Astrocyte (in vitro differentiated cells and primary cell): ENCODE measurements at regions not wholly inside any gene's neighbourhood (a gene's known extent, or its start where the extent isn't known, plus 50 kb on each side); places are given as distances from the start of the nearest gene placed in this dataset.

Experiments used
- DNase-seq: peaks from one replicate; pipeline ENCODE4 v3.0.0-alpha.2; 2010; ENCODE audit warnings: low read depth
- FAIRE-seq: peaks from 2 replicates; lab custom pipeline; 2011; peaks lifted over from hg19 to GRCh38; lab: Jason Lieb, UNC
- H2AFZ ChIP-seq: 2 replicates; pipeline ENCODE4 v1.6.0; 2012; ENCODE audit warnings: low read depth, low read length, inconsistent platforms
- H3K27ac ChIP-seq: 2 replicates; pipeline ENCODE4 v1.5.1; 2011; ENCODE audit warnings: low read depth, low read length, inconsistent platforms
- H3K27me3 ChIP-seq: 2 replicates; pipeline ENCODE4 v1.6.0; 2011; ENCODE audit warnings: low read length, inconsistent platforms; ENCODE audit not compliant: insufficient read depth
- H3K36me3 ChIP-seq: 2 replicates; pipeline ENCODE4 v1.5.1; 2011; ENCODE audit warnings: low read length, inconsistent platforms; ENCODE audit not compliant: insufficient read depth
- H3K4me1 ChIP-seq: 2 replicates; pipeline ENCODE4 v1.5.1; 2011; ENCODE audit warnings: low read length, inconsistent platforms; ENCODE audit not compliant: insufficient read depth
- H3K4me2 ChIP-seq: 2 replicates; pipeline ENCODE4 v1.6.0; 2012; ENCODE audit warnings: low read length, inconsistent platforms
- H3K4me3 ChIP-seq: 2 replicates; pipeline ENCODE4 v1.5.1; 2011; ENCODE audit warnings: low read depth, mild to moderate bottlenecking, low read length, inconsistent platforms; ENCODE audit not compliant: insufficient read depth
- H3K79me2 ChIP-seq: 2 replicates; pipeline ENCODE4 v1.6.0; 2012; ENCODE audit warnings: mild to moderate bottlenecking, low read length, inconsistent platforms; ENCODE audit not compliant: insufficient read depth
- H3K9ac ChIP-seq: 2 replicates; pipeline ENCODE4 v1.6.0; 2012; ENCODE audit warnings: mild to moderate bottlenecking, low read length, inconsistent platforms
- H3K9me3 ChIP-seq: 2 replicates; pipeline ENCODE4 v1.5.1; 2012; ENCODE audit warnings: low read depth, mild to moderate bottlenecking, low read length, inconsistent platforms; ENCODE audit not compliant: insufficient read depth
- H4K20me1 ChIP-seq: 2 replicates; pipeline ENCODE4 v1.6.0; 2012; ENCODE audit warnings: low read length, inconsistent platforms; ENCODE audit not compliant: insufficient read depth
- H3K27ac Mint-ChIP-seq: one replicate; pipeline ENCODE4 v1.8.0; 2021; ENCODE audit warnings: mild to moderate bottlenecking, mixed read lengths; ENCODE audit not compliant: unreplicated experiment
- H3K27me3 Mint-ChIP-seq: one replicate; pipeline ENCODE4 v1.8.0; 2021; ENCODE audit warnings: low read depth, mixed read lengths; ENCODE audit not compliant: unreplicated experiment
- H3K36me3 Mint-ChIP-seq: one replicate; pipeline ENCODE4 v1.8.0; 2021; ENCODE audit warnings: low read depth, mixed read lengths; ENCODE audit not compliant: unreplicated experiment
- H3K4me1 Mint-ChIP-seq: one replicate; pipeline ENCODE4 v1.8.0; 2021; ENCODE audit warnings: low read depth, mixed read lengths; ENCODE audit not compliant: unreplicated experiment
- H3K4me3 Mint-ChIP-seq: one replicate; pipeline ENCODE4 v1.8.0; 2021; ENCODE audit warnings: mild to moderate bottlenecking, moderate library complexity, mixed read lengths; ENCODE audit not compliant: unreplicated experiment
- H3K9me3 Mint-ChIP-seq: one replicate; pipeline ENCODE4 v1.8.0; 2021; ENCODE audit warnings: mild to moderate bottlenecking, mixed read lengths; ENCODE audit not compliant: unreplicated experiment
- EZH2 ChIP-seq: IDR thresholded peaks from 2 replicates; pipeline ENCODE4 v1.6.1; 2012; ENCODE audit warnings: mild to moderate bottlenecking, low read length, inconsistent platforms; ENCODE audit not compliant: insufficient read depth
- TF ChIP-seq, protein P1 (sequence below): IDR thresholded peaks from 2 replicates; pipeline ENCODE4 v1.5.1; 2011; ENCODE audit warnings: low read depth, mild to moderate bottlenecking, inconsistent platforms, low read length, moderate library complexity; ENCODE audit not compliant: insufficient read depth

DNA sequence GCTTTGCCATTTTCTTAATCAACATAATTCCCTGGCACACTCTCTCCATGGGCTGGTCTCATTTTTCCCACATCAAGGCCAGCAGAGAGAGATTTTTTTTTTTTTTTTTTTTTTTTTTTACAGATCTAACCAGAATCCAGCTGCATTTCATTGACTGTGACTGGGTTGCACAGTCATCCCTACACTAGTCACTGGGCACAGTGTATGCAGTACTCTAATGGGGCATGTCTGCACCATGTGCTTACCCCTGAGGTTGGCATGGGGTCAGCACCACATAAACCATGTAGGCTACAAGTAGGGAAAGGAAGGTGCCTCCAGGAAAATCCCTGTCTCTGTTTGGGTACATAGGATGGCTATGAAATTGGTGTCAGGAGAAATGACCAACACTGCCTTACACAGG, 64.1 kb upstream of the LRP8 start:
- Mint-ChIP-seq H3K27ac (no peak overlapping the region), H3K4me3 (no peak overlapping the region), H3K36me3 (no peaks in the 10 kb centered on the region), H3K4me1 (peaks cover 13% of the 10 kb centered on the region), H3K9me3 (no peaks in the 10 kb centered on the region), H3K27me3 (no peaks in the 10 kb centered on the region)
- Histone ChIP-seq H3K4me2 (no peak overlapping the region), H3K79me2 (no peaks in the 10 kb centered on the region), H3K36me3 (no peaks in the 10 kb centered on the region), H2AFZ (no peak overlapping the region), H4K20me1 (no peaks in the 10 kb centered on the region), H3K4me1 (no peaks in the 10 kb centered on the region), H3K9me3 (no peaks in the 10 kb centered on the region), H3K9ac (no peak overlapping the region), H3K4me3 (no peak overlapping the region), H3K27me3 (peaks cover 7% of the 10 kb centered on the region), H3K27ac (no peak overlapping the region)
- no peak for DNase-seq
- TF ChIP-seq, protein P1, sequence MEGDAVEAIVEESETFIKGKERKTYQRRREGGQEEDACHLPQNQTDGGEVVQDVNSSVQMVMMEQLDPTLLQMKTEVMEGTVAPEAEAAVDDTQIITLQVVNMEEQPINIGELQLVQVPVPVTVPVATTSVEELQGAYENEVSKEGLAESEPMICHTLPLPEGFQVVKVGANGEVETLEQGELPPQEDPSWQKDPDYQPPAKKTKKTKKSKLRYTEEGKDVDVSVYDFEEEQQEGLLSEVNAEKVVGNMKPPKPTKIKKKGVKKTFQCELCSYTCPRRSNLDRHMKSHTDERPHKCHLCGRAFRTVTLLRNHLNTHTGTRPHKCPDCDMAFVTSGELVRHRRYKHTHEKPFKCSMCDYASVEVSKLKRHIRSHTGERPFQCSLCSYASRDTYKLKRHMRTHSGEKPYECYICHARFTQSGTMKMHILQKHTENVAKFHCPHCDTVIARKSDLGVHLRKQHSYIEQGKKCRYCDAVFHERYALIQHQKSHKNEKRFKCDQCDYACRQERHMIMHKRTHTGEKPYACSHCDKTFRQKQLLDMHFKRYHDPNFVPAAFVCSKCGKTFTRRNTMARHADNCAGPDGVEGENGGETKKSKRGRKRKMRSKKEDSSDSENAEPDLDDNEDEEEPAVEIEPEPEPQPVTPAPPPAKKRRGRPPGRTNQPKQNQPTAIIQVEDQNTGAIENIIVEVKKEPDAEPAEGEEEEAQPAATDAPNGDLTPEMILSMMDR = no peak
- TF ChIP-seq EZH2 = no peak
- no peak for FAIRE-seq

GRCh38 chr1:53392460-53392859, 64.6 kb upstream of the LRP8 start:
- Mint-ChIP-seq H3K9me3 (no peaks in the 10 kb centered on the region), H3K27me3 (no peaks in the 10 kb centered on the region), H3K36me3 (no peaks in the 10 kb centered on the region), H3K4me3 (no peak overlapping the region), H3K4me1 (peaks cover 13% of the 10 kb centered on the region), H3K27ac (no peak overlapping the region)
- no peaks in the 10 kb centered on the region for H4K20me1 ChIP-seq
- no peak overlapping the region for H3K4me3 ChIP-seq
- TF ChIP-seq EZH2 = no peak
- TF ChIP-seq, protein P1 = no peak
- no peak overlapping the region for H3K9ac ChIP-seq
- H3K27ac ChIP-seq = no peak overlapping the region
- no peaks in the 10 kb centered on the region for H3K36me3 ChIP-seq
- no peaks in the 10 kb centered on the region for H3K79me2 ChIP-seq
- H3K9me3 ChIP-seq = no peaks in the 10 kb centered on the region
- no peak overlapping the region for H3K4me2 ChIP-seq
- DNase-seq (no peak), FAIRE-seq (no peak)
- H3K27me3 ChIP-seq = peaks cover 12% of the 10 kb centered on the region
- no peaks in the 10 kb centered on the region for H3K4me1 ChIP-seq
- no peak overlapping the region for H2AFZ ChIP-seq

DNA sequence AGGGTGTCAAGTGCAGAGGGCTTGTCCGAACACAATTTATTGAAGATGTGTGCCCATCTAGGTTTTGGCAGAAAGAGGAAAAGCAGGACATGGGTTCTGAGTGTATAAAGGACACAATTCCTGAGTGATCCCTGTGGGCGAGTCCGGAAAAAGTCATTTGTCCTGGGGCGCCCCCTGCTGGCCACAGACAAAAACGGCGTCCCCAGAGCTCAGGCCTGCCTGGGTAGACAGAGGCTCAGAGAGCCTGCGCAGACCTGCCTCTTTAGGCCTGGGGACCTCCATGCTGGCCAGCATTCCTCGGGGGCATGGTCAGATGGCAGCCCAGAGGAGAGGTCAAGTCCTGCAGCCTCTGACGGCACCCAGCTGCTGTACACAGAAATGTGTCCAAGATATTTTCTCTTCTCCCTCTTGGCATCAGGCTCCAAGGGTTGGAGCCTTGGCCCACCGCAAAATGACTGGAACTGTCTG, 65.5 kb upstream of the LRP8 start:
- Mint-ChIP-seq H3K4me3 (no peak overlapping the region), H3K27ac (no peak overlapping the region), H3K4me1 (peaks cover 20% of the 10 kb centered on the region), H3K27me3 (no peaks in the 10 kb centered on the region), H3K9me3 (no peaks in the 10 kb centered on the region), H3K36me3 (no peaks in the 10 kb centered on the region)
- Histone ChIP-seq H3K4me3 (no peak overlapping the region), H3K36me3 (no peaks in the 10 kb centered on the region), H3K27me3 (peaks cover 12% of the 10 kb centered on the region), H3K79me2 (no peaks in the 10 kb centered on the region), H3K4me1 (no peaks in the 10 kb centered on the region), H3K9ac (no peak overlapping the region), H2AFZ (no peak overlapping the region), H3K4me2 (no peak overlapping the region), H3K27ac (no peak overlapping the region), H3K9me3 (no peaks in the 10 kb centered on the region), H4K20me1 (no peaks in the 10 kb centered on the region)
- DNase-seq (no peak), FAIRE-seq (no peak)
- no peak for TF ChIP-seq EZH2
- TF ChIP-seq, protein P1 = peak; percentile 89
